Brain pericyte (primary cell): ENCODE measurements at regions not wholly inside any gene's neighbourhood (a gene's known extent, or its start where the extent isn't known, plus 50 kb on each side); places are given as distances from the start of the nearest gene placed in this dataset.
"Not testable (repeated sequence)": the region's sequence is repeated elsewhere in the genome, so short reads cannot be mapped to it uniquely, and the experiment has no call there.

Source experiments
- DNase-seq: peaks from one replicate; pipeline ENCODE4 v3.0.0-alpha.2; 2012; ENCODE audit warnings: low read depth, low spot score

GRCh38 chr2:121818546-121818945 is 63.1 kb downstream of the TSN start:
- no peak for DNase-seq

DNA sequence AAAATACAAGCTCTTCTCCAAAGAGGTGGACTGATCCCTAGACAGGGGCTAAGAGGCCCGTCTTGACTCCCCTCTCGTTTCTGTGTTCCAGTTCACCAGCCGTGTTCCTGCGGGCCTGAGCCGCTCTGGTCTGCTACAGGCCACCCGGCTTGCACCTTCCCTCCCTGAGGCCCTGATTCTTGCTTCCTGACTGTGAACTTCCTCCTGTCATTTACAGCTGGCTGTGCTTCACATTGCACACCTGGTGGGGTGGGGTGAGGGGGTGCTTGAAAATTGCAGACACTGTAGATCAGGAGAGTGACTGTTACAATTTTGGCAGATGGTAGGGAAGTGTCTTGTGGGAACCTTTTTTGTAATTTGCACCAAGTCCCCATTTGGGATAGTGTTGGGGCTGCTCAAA is 64.4 kb downstream of the TSN start:
- no peak for DNase-seq

GRCh38 chr2:121821476-121822158 is 66.2 kb downstream of the TSN start:
- no peak for DNase-seq

DNA sequence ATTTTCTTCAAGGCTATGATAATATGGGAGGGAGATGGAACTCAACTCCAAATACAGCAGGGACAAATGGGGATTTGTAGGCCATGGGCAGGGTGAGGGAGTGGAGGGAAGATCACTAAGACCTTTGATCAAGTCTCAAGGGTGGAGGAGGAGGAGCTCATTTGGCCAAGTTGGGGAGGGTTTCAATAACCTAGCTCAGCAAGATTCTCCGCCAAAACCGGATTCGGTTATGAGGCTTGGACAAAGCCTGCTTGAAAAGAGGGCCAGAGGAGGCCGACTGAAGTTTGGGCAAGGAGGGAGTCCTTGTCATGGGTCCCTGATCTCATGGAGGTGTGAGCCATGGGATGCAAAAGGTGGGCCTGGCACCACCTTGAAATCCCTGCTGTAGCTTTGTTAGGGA is 68.8 kb downstream of the TSN start:
- no peak for DNase-seq

DNA sequence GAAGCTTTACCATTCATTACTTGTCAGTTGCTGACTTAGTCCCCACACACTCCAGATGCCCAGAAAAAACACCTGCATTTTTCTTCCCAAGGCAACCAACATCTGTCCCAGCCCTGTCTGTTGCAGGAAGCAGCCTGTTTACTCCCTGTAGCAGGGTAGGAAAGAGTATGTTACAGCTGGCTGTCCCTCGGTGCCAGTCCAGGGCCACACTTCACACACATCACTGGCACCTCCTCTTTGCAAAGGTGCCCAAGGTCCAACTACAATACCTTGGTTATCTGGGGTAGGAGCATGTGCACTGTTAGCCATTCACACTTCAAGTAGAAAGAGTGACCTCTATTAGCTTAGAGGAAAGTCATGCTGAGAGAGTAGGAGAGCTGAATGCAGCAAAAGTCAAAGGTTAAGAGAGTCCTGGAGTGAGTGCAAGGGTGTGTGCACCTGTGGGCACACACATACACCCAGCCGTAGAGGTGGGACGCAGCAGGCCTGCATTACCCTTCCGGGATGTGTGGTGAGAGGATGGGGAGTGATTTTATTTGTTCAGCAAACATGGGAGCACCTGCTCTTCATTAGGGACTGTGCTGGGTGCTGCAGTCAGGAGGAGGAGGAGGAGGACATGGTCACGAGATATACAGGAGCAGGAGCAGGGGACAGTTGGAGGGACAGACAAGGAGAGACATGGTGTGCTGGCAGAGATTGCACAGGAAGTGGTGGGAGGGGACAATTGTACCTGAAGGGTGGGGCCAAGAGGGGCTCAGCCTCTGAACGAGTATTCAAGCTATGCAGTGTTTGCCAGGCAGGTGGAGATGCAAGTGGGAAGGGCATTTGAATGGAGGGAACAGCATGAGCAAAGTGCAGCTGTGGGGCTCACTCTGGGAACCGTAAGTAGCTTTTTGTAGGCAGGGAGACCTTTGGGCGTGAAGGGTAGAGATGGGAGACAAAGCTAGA is 69.8 kb downstream of the TSN start:
- no peak for DNase-seq

DNA sequence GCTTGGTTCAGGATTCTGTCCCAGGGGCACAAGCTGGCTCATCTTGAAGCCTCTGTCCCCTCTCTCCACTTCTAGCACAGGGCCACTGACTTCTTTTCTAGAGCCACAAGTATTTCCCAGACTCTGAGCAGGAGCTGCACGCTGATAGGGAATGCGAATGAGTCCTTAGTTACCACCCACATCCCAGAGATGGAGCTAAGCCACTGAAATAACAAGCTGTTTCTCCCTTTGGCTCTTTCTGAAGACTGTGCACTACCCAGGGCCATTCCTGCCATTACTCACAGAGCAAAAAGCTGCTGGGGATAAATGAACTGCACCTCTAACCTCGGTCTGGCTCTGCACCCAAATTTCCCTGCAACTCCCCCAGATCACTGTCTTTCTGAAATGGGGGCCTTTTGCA is 70.6 kb downstream of the TSN start:
- no peak for DNase-seq

GRCh38 chr2:121828281-121828731 is 72.9 kb downstream of the TSN start:
- DNase-seq, result no peak

GRCh38 chr2:121830809-121831208 is 75.4 kb downstream of the TSN start:
- DNase-seq, result no peak

DNA sequence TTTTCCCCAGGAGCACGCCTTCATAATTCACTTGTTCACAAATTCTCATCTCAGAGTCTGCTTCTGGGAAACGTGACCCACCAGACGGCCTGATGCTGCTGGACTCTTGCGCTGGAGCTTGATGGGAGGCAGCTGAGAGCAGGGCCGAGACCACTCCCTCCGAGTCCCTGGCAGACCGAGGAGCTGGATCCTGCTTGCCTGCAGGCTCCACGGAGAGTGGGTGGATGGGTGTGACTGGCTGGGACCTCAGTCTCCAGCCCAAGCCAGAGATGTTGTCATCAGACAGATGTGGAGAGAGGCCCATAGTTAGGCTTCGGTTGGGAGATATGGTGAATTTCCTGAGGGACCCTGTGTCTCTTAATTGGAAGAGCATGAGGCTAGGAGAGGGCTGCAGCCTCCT is 76.4 kb downstream of the TSN start:
- no peak for DNase-seq

- no peak for DNase-seq
These were observed 77.2 kb downstream of the TSN start for GRCh38 chr2:121832412-121833357.

DNA sequence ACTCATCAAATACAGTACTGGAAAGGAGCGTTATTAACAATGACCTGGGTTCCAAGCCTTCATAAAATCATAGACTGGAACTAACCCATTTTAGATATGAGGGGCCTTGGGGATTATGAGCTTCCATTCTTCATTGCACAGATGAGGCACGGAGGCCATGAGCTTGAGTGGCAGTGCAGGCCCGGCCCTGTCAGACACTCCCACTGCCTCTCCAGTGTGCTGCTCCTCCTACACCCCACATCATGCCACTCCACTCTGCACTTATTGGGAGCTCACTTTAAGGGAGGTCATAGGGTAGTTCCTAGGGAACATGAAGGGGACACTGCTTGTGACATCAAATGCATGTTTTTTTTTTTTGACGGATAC is 77.9 kb downstream of the TSN start:
- no peak for DNase-seq

DNA sequence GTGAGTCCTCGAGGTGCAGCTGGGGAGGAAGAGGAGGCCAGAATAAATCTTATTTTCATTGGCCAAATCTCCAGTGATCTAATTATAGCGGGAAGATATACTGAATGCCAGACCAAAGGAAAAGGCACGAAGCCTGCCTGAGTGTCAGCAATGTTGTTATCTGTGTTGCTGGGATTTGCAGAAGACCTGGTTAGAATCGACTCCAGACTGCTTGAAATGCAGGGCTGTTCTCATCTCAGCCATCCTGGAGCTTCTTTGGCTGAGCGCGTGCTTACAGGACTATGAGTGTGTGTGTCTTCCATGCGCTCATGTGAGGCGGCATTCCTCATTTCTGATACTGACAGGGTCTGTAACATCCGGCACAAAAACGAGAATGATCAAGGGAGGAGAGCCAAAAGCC is 81.2 kb downstream of the TSN start:
- DNase-seq, result no peak

DNA sequence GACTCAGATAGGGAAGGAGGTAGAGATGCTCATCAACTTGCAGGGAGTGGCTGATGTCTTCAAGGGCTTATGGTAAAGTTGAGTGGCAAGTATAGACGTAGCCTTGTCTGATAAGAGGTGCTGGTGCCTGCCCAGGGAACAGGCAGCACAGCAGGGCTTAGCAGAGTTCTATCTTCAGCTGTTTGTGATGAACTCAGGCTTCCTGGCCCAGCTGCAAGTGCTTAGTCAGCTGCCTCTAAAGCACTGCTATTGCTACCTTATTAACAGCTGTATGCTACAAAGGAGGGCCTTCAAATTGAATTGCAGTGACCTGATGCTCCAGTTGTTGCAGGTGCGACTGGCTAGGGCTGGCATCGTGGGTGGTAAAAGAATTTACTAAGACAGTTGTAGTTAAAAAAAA is 82.1 kb downstream of the TSN start:
- DNase-seq, result no peak

DNA sequence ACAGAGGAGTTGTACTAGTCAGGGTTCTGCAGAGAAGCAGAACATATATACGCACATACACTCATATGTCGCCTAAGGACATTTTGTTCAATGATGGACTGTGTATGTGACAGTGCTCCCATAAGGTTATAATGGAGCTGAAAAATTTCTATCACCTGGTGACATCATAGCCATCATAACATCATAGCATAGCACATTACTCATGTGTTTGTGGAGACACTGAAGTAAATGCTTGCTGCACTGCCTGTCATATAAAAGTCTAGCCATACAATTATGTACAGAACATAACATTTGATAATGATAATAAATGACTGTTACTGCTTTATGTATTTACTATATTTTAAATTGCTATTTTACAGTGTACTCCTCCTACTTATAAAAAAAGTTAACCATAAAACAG is 83.1 kb downstream of the TSN start:
- DNase-seq, result no peak

DNA sequence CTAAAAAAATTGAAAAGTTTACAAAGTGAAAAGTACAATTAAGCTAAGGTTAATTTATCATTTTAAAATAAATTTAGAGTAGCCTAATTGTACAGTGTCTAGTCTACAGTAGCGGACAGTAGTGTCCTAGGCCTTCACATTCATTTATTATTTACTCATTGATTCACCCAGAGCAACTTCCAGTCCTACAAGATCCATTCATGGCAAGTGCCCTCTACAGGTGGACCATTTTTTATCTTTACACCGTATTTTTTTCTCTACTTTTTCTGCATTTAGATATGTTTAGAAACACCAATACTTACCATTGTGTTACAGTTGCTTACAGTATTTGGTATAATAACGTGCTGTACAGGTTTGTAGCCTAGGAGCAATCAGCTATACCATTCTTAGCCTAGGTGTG is 84.1 kb downstream of the TSN start:
- DNase-seq, result no peak

DNA sequence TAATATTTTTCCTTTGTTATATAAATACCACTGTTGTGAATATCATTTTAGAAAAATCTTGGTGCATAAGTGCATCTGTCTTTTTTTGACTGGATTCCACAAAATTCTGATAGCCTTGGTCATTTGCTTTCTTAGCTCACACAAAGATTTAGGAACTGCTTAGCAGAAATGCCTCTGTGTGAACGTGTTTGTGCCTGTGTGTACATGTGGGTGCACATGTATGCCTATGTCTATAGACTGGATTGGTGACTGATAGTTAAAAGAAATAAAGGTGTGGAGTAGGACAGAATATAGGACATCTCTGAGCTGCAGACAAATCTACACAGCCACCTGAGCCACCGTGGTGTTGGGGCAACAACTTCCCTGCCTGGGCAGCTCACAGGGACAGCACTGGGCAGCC is 93.8 kb downstream of the TSN start:
- no peak for DNase-seq

DNA sequence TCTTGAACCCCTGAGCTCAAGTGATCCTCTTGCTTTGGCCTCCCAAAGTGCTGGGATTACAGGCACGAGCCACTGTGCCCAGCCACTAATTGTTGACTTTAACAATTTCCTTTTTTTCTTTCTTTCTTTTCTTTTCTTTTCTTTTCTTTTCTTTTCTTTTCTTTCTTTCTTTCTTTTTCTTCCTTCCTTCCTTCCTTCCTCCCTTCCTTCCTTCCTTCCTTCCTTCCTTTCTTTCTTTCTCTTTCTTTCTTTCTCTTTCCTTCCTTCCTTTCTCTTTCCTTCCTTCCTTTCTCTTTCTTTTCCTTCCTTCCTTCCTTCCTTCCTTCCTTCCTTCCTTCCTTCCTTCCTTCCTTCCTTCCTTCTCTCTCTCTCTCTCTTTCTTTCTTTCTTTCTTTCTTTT is 97.7 kb downstream of the TSN start:
- DNase-seq, result not testable (repeated sequence)

DNA sequence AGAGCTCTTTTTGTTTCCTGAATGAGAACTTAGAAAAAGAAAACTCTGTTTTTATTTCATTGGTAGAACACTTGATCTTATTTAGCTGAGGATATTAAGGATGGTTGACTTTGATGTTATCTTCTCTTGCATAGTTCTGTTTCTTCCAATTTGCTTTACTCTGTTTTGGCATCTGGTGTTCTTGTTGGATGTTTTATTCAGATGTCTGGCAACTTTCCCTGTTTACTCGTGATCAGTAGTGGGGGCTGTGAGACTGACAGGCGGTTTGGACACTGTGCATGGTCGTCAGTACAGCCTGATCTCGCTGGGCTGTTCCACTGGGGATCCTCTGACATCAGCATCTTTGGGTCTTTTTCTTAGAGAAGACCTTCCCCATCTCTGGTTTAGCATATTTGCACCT is 100.1 kb downstream of the TSN start:
- DNase-seq, result no peak

GRCh38 chr2:121856360-121856759 is 100.9 kb downstream of the TSN start:
- no peak for DNase-seq

DNA sequence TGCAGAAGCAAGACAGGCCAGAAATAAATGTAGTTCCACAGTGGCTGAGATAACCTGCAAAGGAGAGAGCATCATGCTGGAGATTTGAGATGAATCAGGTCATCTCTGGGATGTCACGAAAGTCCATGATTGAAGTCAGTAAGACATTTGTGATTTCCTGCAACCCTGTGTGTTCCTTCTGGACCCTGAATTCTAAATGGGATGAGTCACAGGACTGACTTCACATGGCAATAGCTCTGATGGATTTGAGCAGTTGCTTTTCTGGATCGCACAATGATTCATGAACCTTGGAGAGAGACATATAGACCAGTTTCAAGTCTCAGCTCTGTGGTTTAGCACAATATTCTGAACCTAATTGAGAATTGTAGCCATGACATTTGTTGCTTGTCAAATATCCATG is 102.9 kb downstream of the TSN start:
- DNase-seq, result no peak

GRCh38 chr2:121858847-121859246 is 103.4 kb downstream of the TSN start:
- no peak for DNase-seq
